ENCODE measurements at regions not wholly inside any gene's neighbourhood (a gene's known extent, or its start where the extent isn't known, plus 50 kb on each side); places are given as distances from the start of the nearest gene placed in this dataset.

GRCh38 chr20:23161244-23161891 is 75.2 kb upstream of the CD93 start:
- peak overlapping the region; percentile 63 to 68 for H3K27ac ChIP-seq
- H3K4me1 ChIP-seq, result peaks cover 0 to 58% of the 10 kb centered on the region in 2 donors
- no peak for TF ChIP-seq CTCF (IDR thresholded peaks at IDR 0.05)
- H3K27me3 ChIP-seq, result no peaks in the 10 kb centered on the region
- H3K4me3 ChIP-seq, result no peak overlapping the region
- DNase-seq (ENCODE audit: low spot score), result peak; percentile 59
- H3K9me3 ChIP-seq, result no peaks in the 10 kb centered on the region
- H3K36me3 ChIP-seq, result no peaks in the 10 kb centered on the region

GRCh38 chr20:23160536-23161243 is 74.6 kb upstream of the CD93 start:
- Histone ChIP-seq H3K27me3 (no peaks in the 10 kb centered on the region), H3K36me3 (no peaks in the 10 kb centered on the region), H3K4me1 (peaks cover 0 to 64% of the 10 kb centered on the region in 2 donors), H3K27ac (peak overlapping the region; percentile 63 to 68), H3K4me3 (no peak overlapping the region), H3K9me3 (no peaks in the 10 kb centered on the region)
- TF ChIP-seq CTCF (IDR thresholded peaks at IDR 0.05), result no peak
- DNase-seq (ENCODE audit: low spot score), result peak; percentile 55

GRCh38 chr20:23159947-23160318 is 73.8 kb upstream of the CD93 start:
- Histone ChIP-seq H3K9me3 (no peaks in the 10 kb centered on the region), H3K4me1 (peaks cover 0 to 69% of the 10 kb centered on the region in 2 donors), H3K36me3 (no peaks in the 10 kb centered on the region), H3K27ac (peak overlapping the region; percentile 63 to 68), H3K4me3 (no peak overlapping the region), H3K27me3 (no peaks in the 10 kb centered on the region)
- no peak for DNase-seq (ENCODE audit: low spot score)
- TF ChIP-seq CTCF (IDR thresholded peaks at IDR 0.05), result no peak

- peak; percentile 59 for DNase-seq (ENCODE audit: low spot score)
- no peaks in the 10 kb centered on the region for H3K9me3 ChIP-seq
- H3K4me1 ChIP-seq, result peaks cover 0 to 70% of the 10 kb centered on the region in 2 donors
- peak overlapping the region; percentile 63 to 68 for H3K27ac ChIP-seq
- no peaks in the 10 kb centered on the region for H3K36me3 ChIP-seq
- H3K4me3 ChIP-seq, result no peak overlapping the region
- no peak for TF ChIP-seq CTCF (IDR thresholded peaks at IDR 0.05)
- H3K27me3 ChIP-seq, result no peaks in the 10 kb centered on the region
Measured at GRCh38 chr20:23159256-23159946, 73.3 kb upstream of the CD93 start.

- peaks cover 0 to 74% of the 10 kb centered on the region in 2 donors for H3K4me1 ChIP-seq
- no peaks in the 10 kb centered on the region for H3K36me3 ChIP-seq
- peak overlapping the region in 1 of 2 donors; percentile 36 for H3K27ac ChIP-seq
Measured at GRCh38 chr20:23157734-23158133, 71.6 kb upstream of the CD93 start.

More at GRCh38 chr20:23157734-23158133, 71.6 kb upstream of the CD93 start:
- no peak for TF ChIP-seq CTCF (IDR thresholded peaks at IDR 0.05)
- H3K4me3 ChIP-seq, result no peak overlapping the region
- H3K27me3 ChIP-seq, result no peaks in the 10 kb centered on the region
- peak; percentile 60 for DNase-seq (ENCODE audit: low spot score)
- H3K9me3 ChIP-seq, result no peaks in the 10 kb centered on the region

Data from right atrium auricular region (tissue), 2 donors.